ENCODE measurements at regions not wholly inside any gene's neighbourhood (a gene's known extent, or its start where the extent isn't known, plus 50 kb on each side); places are given as distances from the start of the nearest gene placed in this dataset.

DNA sequence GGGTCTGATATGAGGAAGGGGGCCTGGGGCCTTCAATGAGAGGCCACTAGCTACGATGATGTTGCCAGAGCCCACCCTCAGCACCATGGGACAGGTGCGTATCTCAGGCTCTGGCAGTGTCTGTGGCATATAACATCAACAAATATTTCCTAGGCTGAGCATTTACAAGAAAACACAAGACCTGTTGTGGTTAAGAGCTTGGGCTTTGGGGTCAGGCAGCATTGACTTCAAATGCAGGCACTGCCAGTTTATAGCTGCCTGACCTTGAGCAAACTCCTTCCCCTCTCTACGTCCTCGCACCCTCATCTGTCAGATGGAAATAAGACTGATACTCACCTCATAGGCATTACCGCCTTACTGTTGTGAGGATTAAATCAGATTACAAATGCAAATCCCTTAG is 156.0 kb downstream of the KATNAL1 start:
- DNase-seq (ENCODE audit: low spot score): no peak

DNA sequence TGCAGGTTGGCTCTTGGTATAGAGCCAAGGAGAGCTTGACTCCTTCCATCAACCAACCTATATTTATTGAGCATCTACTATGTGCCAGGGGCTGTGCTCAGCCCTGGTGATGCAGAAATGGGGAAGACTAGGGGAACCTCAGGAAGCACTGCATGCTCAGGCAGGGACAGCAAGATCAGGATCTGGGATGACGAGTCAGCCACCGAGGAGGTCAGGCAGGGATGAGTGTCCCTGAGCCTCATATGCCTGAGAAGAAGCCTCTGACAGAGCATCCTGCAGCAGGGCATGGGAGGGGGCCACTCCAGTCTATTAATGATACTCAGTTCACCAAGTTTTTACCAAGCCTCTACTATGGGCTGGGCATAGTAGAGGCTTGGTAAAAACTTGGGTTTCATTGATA is 158.1 kb downstream of the KATNAL1 start:
- no peak for DNase-seq (ENCODE audit: low spot score)

DNA sequence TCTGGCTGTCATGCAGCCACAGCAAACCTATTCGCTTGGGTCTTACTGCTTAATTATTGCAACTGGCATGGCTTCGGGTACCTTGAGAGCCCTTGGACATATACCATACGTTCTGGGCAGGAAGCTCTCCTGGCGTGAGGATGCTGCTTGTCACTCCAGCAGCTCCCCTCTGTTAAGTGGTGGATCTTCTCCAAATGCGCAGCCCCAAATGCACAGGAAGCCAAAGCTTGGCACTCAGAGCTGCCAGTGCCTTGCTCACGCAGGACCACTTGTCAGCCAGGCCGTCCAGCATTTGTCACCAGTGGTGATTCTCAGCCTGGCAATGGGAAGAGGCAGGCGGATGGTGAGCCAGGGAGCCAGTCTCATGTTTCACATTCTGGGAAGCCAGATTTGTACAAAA is 158.6 kb downstream of the KATNAL1 start:
- DNase-seq (ENCODE audit: low spot score): no peak

DNA sequence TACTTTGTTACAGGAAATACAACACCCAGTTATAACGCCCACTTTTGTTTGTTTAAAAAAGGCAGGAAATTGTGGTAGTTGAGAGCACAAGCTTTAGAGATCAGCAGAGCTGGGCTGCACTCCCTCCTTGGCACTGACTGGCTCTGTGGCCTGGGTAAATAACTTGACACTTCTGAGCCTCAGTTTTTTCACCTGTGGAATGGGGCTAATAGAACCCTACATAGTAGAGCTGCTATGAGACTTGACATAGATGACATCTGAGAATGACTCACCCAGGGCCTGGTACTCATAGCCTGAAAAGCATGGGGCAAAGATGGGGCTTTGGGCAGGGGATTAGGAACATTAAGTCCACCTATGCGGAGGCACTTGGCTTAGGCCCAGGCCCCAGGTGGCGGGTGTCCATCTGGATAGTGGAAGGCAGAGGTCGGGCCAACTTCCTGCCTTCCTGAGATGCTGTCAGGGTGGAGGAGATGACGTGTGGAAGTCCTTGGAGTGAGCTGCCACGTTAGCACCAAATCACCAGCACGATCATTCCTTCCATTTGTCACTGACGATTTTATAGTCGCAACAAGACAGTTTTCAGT is 159.1 kb downstream of the KATNAL1 start:
- DNase-seq (ENCODE audit: low spot score): no peak

DNA sequence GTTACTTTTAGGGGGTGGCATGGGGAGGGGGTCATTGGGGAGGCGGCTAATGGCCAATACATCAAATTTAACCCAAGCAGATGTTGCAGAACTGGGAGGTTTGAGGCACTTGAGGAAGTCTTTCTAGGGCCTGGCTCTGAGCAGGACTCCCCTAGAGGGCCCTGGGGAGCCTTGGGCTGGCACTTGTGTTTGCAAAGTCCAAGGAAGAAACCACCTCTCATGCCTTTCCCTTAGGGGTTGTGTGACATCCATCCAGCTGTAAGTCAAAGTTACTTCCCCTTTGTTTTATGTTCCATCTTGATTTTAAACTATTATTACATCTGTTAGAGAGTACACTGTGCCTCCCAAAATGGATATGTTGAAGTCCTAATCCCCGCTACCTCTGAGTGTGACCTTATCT is 159.9 kb downstream of the KATNAL1 start:
- DNase-seq (ENCODE audit: low spot score): no peak

DNA sequence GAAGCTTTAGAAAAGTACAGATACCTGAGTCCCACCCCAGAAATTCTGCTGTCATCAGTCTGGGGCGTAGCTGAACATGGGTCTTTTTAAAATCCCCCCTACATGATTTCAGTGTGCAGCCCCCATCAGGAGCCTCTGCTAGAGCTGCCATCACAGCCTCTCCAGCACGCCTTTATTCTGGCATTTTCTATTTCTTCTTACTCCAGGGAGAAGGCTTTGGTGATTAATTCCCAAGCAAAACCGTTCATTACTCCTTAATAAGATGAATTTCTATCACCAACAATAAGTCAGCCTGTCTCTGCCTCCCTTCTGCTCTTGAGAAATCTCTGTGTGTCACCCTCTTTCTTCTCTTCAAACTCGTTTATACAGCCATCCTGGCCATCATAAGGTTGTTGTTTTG is 160.3 kb downstream of the KATNAL1 start:
- no peak for DNase-seq (ENCODE audit: low spot score)

DNA sequence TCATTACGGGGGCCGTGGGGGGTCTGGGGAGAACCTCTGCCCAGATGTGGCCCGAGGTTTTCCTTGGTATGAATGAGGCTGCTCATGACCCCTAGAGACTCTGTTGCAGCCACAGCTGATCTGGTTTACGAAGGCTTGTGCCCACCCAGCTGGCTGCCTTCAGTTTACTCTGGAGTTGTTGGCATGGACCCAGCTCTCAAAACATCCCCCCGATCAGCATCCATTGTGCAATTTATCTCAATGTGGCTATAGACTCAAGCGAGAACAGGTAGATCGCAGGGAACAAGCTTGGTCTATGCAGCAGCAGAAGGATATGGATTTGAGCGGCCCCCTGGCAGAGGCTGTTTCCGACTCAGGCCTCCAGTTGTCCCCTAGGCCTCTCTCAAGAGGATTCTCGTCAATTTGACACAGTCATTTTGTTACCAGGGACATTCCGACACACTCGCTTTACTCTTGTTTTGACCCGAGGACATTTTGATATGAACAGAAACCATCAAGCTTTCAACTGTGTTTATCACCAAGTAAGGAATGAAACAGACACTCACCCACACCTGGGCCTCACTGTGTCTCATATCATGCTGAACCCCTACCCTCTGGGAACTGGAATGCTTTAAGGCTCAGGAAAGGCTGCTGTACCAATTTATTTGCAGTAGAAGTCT is 161.5 kb downstream of the KATNAL1 start:
- no peak for DNase-seq (ENCODE audit: low spot score)

DNA sequence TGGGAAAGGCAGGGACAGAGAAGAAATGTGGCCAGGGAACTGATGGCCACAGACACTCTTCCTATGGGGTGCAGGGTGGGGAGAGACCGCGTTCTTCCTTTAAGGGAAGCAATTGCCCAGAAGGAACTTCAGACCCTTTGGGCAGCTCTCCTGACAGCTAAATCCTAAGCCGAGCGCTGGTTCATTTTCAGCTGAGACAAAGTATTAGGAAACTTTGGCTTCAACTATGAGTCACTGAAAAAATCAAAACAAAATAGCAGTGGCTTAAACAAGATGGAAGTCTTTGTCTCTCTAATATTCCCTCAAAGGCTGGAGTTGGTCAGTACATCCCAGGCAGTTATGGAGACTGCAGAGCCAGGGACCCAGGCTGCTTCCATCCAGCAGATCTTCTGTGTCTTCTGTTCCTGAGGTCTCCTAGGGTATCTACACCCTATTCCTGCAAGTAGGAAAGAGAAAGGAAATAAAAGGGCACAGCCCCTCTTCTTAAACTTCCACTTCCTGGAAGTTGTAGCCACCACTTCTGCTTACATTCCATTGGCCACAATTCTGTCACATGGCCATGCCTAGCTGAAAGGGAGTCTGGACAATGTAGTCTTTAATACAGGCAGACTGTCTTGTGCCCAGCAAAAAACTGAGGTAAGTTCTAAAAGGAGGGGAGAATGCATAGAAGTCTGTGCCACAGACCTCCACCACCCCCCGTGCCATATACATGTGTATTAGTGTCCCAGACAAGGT is 163.5 kb downstream of the KATNAL1 start:
- DNase-seq (ENCODE audit: low spot score): no peak

DNA sequence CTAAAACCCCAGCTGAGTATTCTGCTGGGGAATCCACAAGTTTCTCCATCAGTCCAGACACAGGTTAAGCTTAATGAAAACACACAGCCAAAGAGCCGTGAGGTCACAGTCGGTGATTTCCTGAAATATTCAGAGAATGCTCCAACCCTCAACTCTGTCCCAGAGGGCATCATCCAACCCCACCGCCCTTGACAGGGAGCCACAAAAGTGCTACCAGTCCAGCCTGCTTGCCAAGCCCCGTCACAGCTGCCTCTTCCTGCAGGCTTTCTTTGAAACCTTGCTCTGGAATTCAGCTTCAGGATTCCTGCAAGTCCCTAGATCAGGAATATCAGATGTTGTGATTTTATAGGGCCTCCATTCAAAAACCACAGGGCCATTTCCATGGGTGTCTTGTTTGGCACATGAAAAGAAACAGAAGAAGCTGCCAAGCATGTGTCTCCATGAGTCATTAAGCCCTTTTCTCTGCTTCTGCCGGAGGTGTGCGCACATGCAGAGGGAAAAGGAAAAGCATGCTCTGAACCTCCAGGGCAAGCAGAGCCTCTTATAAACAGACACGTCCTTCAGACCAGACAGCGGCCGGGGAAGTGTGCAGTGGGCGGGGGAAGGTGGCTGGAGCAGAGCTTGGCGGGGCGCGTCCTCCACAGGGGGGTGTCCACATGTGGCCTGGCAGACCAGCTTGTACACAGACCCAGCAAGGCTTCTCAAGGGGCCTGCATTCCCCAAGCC is 164.7 kb downstream of the KATNAL1 start:
- DNase-seq (ENCODE audit: low spot score): no peak

DNA sequence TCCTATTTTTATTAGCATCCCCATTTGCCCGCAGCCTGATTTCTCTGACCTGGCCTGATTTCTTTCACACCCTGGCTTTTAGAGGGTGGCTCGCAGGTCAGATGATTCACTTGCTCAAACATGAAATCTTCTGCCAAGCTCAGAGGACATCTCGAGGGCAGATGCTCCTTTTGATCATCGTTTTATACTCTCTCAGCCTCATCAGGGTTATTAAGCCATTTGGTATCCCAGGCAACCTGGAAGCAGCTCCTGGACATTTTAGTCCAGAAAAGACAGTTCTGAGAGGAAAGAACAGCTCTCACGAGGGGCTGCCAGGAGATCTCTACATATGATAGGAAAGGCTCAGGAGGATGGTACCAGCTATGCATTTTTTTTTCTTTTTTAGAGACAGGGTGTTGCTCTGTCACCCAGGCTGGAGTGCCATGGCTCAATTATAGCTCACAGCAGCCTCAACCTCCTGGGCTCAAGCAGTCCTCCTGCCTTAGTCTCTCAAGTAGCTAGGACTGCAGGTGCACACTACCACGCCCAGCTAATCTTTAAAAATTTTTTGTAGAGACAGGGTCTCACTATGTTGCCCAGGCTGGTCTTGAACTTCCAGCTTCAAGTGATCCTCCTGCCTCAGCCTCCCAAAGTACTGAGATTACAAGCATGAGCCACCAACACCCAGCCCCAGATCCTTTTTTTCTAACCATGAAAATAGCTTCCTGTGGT is 165.4 kb downstream of the KATNAL1 start:
- DNase-seq (ENCODE audit: low spot score): no peak

DNA sequence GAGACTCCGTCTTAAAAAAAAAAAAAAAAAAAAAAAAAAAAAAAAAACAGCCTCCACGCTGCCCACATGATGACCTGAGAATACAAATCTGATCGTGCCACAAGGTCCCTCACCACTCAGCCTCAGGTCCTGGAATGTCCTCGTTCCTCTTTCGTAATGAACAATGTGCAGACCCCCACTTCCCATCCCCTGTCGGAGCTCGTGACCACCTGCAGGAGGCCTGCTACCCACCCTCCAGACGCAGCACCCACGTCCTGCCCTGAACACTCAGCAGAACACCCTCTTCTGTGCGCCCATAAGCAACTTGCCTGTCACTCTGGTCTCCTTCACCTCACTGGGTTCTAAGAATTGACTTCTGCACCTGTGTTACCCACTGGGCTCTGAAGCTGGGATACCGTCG is 166.4 kb downstream of the KATNAL1 start:
- no peak for DNase-seq (ENCODE audit: low spot score)

DNA sequence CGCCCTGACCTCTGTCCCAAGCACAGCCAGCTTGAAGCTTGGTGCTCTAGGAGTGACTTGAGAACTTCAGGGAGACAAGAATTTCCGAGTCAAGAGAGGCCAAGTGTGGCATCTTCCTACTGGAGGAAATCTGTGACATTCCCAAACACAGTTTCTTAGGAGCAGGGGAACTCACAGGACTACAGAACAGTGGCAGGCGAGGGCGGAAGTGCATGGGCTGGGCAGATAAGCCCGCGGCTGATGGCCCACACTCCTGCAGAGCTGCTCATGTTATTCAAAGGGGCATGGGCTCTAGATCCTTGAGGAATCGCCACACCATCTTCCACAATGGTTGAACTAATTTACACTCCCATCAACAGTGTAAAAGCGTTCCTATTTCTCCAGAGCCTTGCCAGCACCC is 168.8 kb downstream of the KATNAL1 start:
- DNase-seq (ENCODE audit: low spot score): no peak

DNA sequence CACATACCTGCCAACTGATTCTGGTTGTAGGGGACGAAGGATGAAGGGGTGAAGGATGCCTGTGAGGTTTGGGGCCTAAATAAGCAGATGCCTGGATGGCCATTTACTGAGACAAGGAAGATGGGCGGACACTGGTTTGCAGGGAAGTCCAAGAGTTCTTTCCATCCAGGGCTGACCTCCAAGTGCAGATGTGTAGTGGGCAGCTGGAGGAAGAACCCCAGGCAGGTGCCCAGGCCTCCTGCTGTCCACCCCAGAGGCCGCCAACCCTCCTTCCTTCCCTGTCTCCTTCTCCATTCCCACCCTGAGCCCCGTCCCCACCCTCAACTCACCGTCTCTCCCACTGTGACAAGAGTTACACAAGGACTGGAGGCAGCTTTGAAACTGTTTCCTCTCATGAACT is 171.5 kb downstream of the KATNAL1 start:
- DNase-seq (ENCODE audit: low spot score): no peak

DNA sequence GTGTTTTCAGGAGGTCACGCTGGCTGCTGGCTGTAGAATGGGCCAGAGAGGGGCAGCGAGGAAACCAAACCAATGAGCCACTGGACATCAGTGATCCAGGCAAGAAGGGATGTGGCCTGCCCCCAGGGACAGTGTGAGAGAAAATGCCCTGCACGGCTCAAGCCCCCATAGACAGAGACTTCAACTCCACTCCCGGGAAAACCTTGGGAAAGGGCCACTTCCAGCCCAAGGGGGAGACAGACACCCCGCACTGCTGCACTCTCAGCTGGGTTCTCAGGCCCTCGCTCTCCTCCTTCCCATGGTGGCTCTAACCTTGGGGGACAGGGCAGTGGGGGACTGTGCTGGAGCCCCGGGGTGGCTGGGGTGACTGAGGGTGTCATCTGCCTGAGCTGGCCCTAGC is 172.0 kb downstream of the KATNAL1 start:
- DNase-seq (ENCODE audit: low spot score): no peak

DNA sequence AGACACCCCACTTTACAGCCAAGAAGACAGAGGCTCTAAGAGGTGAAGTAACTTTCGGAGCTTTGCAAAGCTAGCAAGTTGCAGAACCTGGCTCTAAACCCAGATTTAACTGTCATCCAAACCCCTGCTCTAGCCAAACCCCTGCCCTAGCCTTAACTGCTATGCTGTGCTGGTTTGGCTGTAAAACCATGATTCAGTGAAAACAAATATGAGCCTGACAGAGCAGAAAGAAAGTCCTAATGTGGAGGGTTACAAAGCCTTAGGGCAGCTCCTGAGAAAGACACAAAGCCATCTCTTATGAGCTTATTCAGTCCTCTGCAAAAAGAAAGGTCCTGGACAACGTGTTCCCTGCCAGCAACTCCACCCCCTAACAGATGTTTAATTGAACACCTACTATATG is 172.8 kb downstream of the KATNAL1 start:
- DNase-seq (ENCODE audit: low spot score): no peak

DNA sequence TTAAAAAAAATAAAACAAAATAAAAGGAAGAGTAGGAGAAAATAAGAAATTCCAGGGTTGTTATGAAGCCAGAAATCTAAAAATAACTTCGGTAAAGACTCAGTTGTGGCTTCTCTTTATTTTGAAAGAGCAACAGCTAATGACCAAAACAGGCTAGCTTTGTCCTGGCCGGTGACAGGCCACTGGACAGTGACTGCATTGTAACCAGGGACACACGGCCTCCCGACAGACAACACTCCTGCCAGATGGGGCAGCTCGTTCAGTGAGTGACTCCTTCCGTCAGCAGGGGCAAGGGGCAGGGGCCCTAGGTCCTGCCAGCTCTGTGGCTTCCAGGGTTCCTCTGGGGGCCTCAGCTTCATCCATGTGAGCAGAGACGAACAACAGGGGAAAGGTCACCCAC is 173.4 kb downstream of the KATNAL1 start:
- DNase-seq (ENCODE audit: low spot score): no peak

DNA sequence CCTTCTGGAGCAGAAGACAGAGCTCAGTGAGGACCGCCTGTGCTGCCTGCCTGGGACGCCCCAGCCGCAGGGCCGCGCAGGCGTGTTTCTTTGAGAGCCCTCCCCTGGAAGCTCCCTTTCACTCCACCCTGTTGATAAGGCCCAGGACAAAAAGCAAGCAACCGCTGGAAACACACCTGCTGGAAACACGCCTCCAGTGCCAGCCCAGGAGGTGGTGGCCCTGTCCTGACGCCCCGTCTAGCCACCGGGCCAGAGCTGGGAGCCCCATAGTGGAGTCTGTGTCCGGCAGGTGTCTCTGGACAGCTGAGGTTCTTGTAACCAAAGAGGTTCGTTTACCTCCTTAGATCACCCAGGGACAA is 173.8 kb downstream of the KATNAL1 start:
- no peak for DNase-seq (ENCODE audit: low spot score)

DNA sequence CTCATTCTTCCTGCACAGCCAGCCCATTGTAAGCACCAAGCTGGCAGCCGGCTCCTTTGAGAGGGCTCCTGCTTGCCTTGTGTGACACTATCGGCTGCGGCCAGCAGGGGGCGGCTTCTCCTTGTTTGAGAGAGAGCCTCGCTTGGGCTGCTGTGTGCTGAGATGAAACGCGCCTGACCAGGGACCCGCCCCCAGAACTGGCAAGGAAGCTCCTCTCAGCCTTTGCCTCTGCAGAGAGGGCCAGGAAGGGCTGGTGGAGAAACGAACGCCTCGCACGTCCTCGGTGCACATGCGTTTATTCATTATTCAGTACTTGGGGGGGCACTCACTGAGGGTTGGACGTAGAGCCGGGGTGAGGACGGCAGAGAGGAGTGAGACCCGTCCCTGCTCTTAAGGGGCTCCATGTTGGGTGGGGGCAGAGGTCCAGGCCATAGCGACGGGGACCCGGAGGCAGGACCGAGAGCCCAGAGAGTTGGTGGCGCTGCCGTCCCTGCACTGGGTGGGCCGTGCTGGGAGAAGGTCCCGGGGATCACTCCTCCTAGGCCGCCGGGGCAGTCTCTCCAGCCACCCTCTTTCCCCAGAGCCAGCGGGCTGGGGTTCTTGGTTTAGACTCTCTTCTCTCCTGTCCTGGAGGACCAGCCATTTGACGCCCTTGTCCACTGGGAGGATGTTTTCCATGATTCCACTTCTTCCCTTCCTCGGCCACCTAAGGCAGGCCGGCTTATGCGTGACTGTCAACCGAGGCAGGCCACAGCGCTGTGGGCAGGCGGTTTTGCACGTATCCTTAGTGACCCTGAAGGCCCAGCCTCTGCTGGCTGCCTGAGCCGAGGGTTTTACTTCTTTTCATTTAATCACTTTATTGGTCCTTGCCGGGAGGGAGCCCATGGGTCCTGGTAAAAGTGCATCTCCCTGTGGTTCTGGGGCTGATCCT is 174.5 kb downstream of the KATNAL1 start:
- peak; percentile 77 for DNase-seq (ENCODE audit: low spot score)

DNA sequence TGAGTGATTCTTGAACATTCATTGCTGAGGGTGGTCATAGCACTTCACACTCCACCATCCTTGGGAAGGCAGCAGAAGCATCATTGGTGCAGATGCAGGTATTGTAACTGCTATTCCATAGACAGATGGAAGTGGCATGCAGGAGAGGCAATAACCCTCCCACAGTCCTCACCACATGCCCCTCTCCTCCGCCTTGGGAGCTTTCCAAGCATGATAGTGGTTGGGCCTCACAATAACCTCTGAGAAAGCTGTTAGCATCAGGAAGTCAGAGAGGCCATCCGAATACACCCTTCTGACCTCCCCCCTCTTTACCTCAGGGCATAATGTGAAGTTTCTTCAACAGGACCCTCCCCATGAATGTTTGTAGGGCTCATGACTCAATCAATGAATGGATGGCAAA is 177.9 kb downstream of the KATNAL1 start:
- no peak for DNase-seq (ENCODE audit: low spot score)

DNA sequence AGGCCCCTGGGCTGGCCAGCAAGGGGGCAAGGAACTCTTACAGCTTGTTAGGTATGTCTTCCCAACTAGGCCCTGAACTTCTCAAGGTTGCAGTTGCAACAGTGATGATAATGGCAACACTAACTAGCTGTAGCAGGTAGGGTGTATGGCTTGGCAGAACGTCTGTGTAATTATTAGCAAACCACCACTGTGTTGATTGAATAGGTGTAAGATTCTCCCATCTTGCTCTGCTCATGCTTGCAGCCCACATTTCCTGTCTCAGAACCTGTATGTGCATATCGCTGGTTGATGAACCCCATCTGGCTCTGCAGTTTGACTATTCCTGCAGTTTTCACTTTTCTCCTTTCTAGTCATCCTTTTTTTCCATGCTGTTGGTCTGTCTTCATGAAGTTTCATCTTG is 178.8 kb downstream of the KATNAL1 start:
- DNase-seq (ENCODE audit: low spot score): no peak

DNA sequence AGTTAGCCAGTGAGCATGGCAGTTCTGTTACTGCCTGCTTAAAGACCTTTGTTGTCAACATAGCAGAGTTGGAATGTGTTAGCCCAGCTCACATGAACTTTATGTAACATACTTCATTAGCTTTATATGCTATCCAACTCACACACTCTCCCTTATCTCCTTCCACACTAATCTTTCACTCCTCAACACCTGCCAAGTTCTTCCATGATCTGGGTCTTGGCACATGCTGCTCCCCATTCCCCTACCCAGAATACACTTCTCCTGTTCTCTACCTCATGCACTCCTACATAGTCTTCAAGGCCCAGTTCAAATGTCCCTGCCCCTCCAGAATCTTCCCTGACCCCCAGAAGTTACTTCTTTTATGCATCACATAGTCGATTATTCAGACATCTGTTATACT is 179.3 kb downstream of the KATNAL1 start:
- DNase-seq (ENCODE audit: low spot score): no peak

All from hematopoietic multipotent progenitor cell treated with erythropoietin and hydrocortisone succinate and interleukin-3 and kit ligand, for 17 days (in vitro differentiated cells).